SW 1271 (cell line): ENCODE measurements at regions not wholly inside any gene's neighbourhood (a gene's known extent, or its start where the extent isn't known, plus 50 kb on each side); places are given as distances from the start of the nearest gene placed in this dataset.

ENCODE experiments used
- DNase-seq, 2 experiments: peaks; one replicate each; lab custom pipeline; 2025; lab: John Stamatoyannopoulos, UW

GRCh38 chr18:38307914-38308313, 742.3 kb upstream of the CELF4 start:
- no peak for DNase-seq

- DNase-seq: no peak
Measured at GRCh38 chr18:38305961-38306360, 740.4 kb upstream of the CELF4 start.

- DNase-seq: no peak
Measured at GRCh38 chr18:38301621-38302020, 736.0 kb upstream of the CELF4 start.

GRCh38 chr18:38297910-38298309, 732.3 kb upstream of the CELF4 start:
- no peak for DNase-seq

GRCh38 chr18:38290229-38290628, 724.6 kb upstream of the CELF4 start:
- no peak for DNase-seq

- no peak for DNase-seq
Measured at GRCh38 chr18:38284972-38285371, 719.4 kb upstream of the CELF4 start.

GRCh38 chr18:38263066-38263465, 697.5 kb upstream of the CELF4 start:
- DNase-seq: no peak

GRCh38 chr18:38262661-38263060, 697.1 kb upstream of the CELF4 start:
- DNase-seq: no peak

- DNase-seq: no peak
Measured at GRCh38 chr18:38257661-38258060, 692.1 kb upstream of the CELF4 start.

- no peak for DNase-seq
Measured at GRCh38 chr18:38256366-38256765, 690.8 kb upstream of the CELF4 start.

- DNase-seq: no peak
Measured at GRCh38 chr18:38250971-38251370, 685.4 kb upstream of the CELF4 start.

- DNase-seq: no peak
Measured at GRCh38 chr18:38244480-38244879, 678.9 kb upstream of the CELF4 start.

GRCh38 chr18:38243291-38243690, 677.7 kb upstream of the CELF4 start:
- DNase-seq: no peak

GRCh38 chr18:38241736-38242135, 676.1 kb upstream of the CELF4 start:
- no peak for DNase-seq

- no peak for DNase-seq
Measured at GRCh38 chr18:38241216-38241615, 675.6 kb upstream of the CELF4 start.

GRCh38 chr18:38239606-38240005, 674.0 kb upstream of the CELF4 start:
- no peak for DNase-seq

GRCh38 chr18:38237796-38238195, 672.2 kb upstream of the CELF4 start:
- no peak for DNase-seq

GRCh38 chr18:38221476-38222100, 656.0 kb upstream of the CELF4 start:
- DNase-seq: no peak

- no peak for DNase-seq
Measured at GRCh38 chr18:38198956-38199355, 633.4 kb upstream of the CELF4 start.

GRCh38 chr18:38198526-38198925, 632.9 kb upstream of the CELF4 start:
- no peak for DNase-seq

- DNase-seq: no peak
Measured at GRCh38 chr18:38186491-38186890, 620.9 kb upstream of the CELF4 start.

- DNase-seq: no peak
Measured at GRCh38 chr18:38174594-38174993, 609.0 kb upstream of the CELF4 start.

- no peak for DNase-seq
Measured at GRCh38 chr18:38174173-38174572, 608.6 kb upstream of the CELF4 start.

- no peak for DNase-seq
Measured at GRCh38 chr18:38170845-38171244, 605.2 kb upstream of the CELF4 start.

- DNase-seq: no peak
Measured at GRCh38 chr18:38167623-38168022, 602.0 kb upstream of the CELF4 start.
